Immature natural killer cell (primary cell): ENCODE measurements at regions not wholly inside any gene's neighbourhood (a gene's known extent, or its start where the extent isn't known, plus 50 kb on each side); places are given as distances from the start of the nearest gene placed in this dataset.
"Not testable (repeated sequence)": the region's sequence is repeated elsewhere in the genome, so short reads cannot be mapped to it uniquely, and the experiment has no call there.

ENCODE experiments used
- DNase-seq, 3 donors: peaks; one replicate each; pipeline ENCODE4 v3.0.0; 2022; ENCODE audit warnings: mixed read lengths in 1 of 3
- H3K27ac Mint-ChIP-seq, 6 donors: one replicate each; pipeline ENCODE4 v1.8.0; 2020; ENCODE audit warnings: mixed read lengths in 6 of 6, mild to moderate bottlenecking in 5 of 6, inconsistent platforms in 4 of 6, moderate library complexity in 3 of 6
- H3K27me3 Mint-ChIP-seq, 3 donors: one replicate each; pipeline ENCODE4 v1.8.0; 2020 to 2021; ENCODE audit warnings: low read depth in 3 of 3, mild to moderate bottlenecking in 3 of 3, mixed read lengths in 3 of 3, moderate library complexity in 3 of 3, inconsistent platforms in 1 of 3
- H3K36me3 Mint-ChIP-seq, 3 donors: one replicate each; pipeline ENCODE4 v1.8.0; 2020; ENCODE audit warnings: mixed read lengths in 3 of 3, inconsistent platforms in 2 of 3, mild to moderate bottlenecking in 2 of 3
- H3K4me1 Mint-ChIP-seq, 2 donors: one replicate each; pipeline ENCODE4 v1.8.0; 2020; ENCODE audit warnings: inconsistent platforms in 2 of 2, mild to moderate bottlenecking in 2 of 2, mixed read lengths in 2 of 2, moderate library complexity in 1 of 2
- H3K4me3 Mint-ChIP-seq, 5 donors: one replicate each; pipeline ENCODE4 v1.8.0; 2020; ENCODE audit warnings: mild to moderate bottlenecking in 5 of 5, mixed read lengths in 5 of 5, inconsistent platforms in 3 of 5, moderate library complexity in 3 of 5
- H3K9me3 Mint-ChIP-seq, 6 donors: one replicate each; pipeline ENCODE4 v1.8.0; 2020; ENCODE audit warnings: mild to moderate bottlenecking in 6 of 6, mixed read lengths in 6 of 6, inconsistent platforms in 4 of 6, moderate library complexity in 3 of 6

GRCh38 chr10:47593805-47594204, 70.4 kb upstream of the AGAP9 start:
- DNase-seq, result not testable (repeated sequence)

GRCh38 chr10:47593129-47593528, 69.7 kb upstream of the AGAP9 start:
- not testable (repeated sequence) for H3K27ac Mint-ChIP-seq, H3K4me1 Mint-ChIP-seq, H3K9me3 Mint-ChIP-seq, H3K27me3 Mint-ChIP-seq, H3K36me3 Mint-ChIP-seq, DNase-seq, H3K4me3 Mint-ChIP-seq

More at GRCh38 chr10:47593805-47594204, 70.4 kb upstream of the AGAP9 start:
- H3K9me3 Mint-ChIP-seq, H3K27me3 Mint-ChIP-seq, H3K36me3 Mint-ChIP-seq, H3K27ac Mint-ChIP-seq, H3K4me3 Mint-ChIP-seq, H3K4me1 Mint-ChIP-seq: not testable (repeated sequence)

GRCh38 chr10:47590956-47591355, 67.5 kb upstream of the AGAP9 start:
- H3K9me3 Mint-ChIP-seq, H3K4me1 Mint-ChIP-seq, H3K27me3 Mint-ChIP-seq, H3K27ac Mint-ChIP-seq, H3K4me3 Mint-ChIP-seq, H3K36me3 Mint-ChIP-seq, DNase-seq: not testable (repeated sequence)

- H3K36me3 Mint-ChIP-seq, H3K9me3 Mint-ChIP-seq: not testable (repeated sequence)
Measured at GRCh38 chr10:47590534-47590933, 67.1 kb upstream of the AGAP9 start.

GRCh38 chr10:47582051-47582450, 58.6 kb upstream of the AGAP9 start:
- not testable (repeated sequence) for H3K4me3 Mint-ChIP-seq

More at GRCh38 chr10:47590534-47590933, 67.1 kb upstream of the AGAP9 start:
- not testable (repeated sequence) for H3K27me3 Mint-ChIP-seq, H3K4me3 Mint-ChIP-seq, H3K4me1 Mint-ChIP-seq, DNase-seq, H3K27ac Mint-ChIP-seq

GRCh38 chr10:47580063-47580462, 56.6 kb upstream of the AGAP9 start:
- DNase-seq, H3K27me3 Mint-ChIP-seq, H3K36me3 Mint-ChIP-seq, H3K4me3 Mint-ChIP-seq, H3K9me3 Mint-ChIP-seq, H3K27ac Mint-ChIP-seq, H3K4me1 Mint-ChIP-seq: not testable (repeated sequence)

More at GRCh38 chr10:47582051-47582450, 58.6 kb upstream of the AGAP9 start:
- not testable (repeated sequence) for H3K27ac Mint-ChIP-seq, H3K36me3 Mint-ChIP-seq, DNase-seq, H3K27me3 Mint-ChIP-seq, H3K4me1 Mint-ChIP-seq, H3K9me3 Mint-ChIP-seq

GRCh38 chr10:47578547-47578946, 55.1 kb upstream of the AGAP9 start:
- H3K4me1 Mint-ChIP-seq, H3K4me3 Mint-ChIP-seq, H3K36me3 Mint-ChIP-seq, DNase-seq, H3K27me3 Mint-ChIP-seq, H3K27ac Mint-ChIP-seq, H3K9me3 Mint-ChIP-seq: not testable (repeated sequence)
